Brain pericyte (primary cell): ENCODE measurements at regions not wholly inside any gene's neighbourhood (a gene's known extent, or its start where the extent isn't known, plus 50 kb on each side); places are given as distances from the start of the nearest gene placed in this dataset.

Experiments
- DNase-seq: peaks from one replicate; pipeline ENCODE4 v3.0.0-alpha.2; 2012; ENCODE audit warnings: low read depth, low spot score

DNA sequence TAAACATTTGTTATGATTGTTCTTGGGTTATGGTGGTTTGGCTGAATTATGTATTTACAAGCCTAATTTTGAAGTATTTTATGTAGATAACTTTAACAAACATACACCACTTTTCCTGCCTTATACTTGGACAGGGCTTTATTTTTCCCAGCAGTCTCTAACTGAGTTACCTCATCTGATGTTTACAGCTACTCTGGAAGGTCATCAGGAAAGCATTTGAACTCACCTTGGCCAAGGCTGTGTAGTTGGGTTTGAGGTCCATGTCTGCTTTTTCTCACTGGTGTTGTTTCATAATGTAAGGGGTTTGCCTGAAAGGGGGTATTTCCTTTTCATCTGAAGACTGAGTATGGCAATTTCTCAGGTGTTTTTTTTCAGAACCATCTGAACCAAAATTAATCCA is 193.5 kb downstream of the RWDD3 start:
- no peak for DNase-seq

DNA sequence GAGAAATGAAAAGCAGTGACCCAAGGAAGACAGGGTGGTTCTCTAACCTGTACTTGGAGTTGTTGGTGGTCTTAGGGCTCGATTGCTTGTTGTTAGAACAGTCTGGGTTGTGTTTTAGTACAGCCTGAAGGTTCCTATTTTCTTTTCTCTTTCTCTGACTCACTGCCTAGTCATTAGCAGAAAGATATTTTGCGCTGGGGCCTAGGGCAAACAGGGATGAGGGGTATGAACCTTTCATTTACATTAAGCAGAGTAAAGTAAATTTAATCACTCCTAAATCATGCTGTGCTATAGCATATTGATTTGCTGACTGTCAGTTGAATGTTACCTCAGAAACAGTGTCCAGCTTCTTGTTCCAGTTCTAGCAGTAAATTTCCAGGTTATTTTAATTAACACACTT is 197.2 kb downstream of the RWDD3 start:
- no peak for DNase-seq

DNA sequence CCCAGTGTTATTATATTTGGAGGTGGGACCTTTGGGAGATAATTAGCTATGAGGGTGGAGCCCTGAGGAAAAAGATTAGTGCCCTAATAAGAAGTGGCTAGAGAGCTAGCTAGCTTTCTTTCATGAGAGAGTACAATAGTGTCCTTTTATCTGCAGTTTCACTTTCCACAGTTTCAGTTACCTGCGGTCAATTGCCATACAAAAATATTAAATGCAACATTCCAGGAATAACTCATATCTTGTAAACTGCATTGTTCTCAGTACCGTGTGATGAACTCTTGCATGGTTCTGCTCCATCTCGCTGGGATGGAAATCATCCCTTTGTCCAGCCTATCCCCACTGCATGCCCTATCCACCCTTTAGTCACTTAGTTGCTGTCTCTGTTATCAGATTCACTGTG is 201.6 kb downstream of the RWDD3 start:
- no peak for DNase-seq

DNA sequence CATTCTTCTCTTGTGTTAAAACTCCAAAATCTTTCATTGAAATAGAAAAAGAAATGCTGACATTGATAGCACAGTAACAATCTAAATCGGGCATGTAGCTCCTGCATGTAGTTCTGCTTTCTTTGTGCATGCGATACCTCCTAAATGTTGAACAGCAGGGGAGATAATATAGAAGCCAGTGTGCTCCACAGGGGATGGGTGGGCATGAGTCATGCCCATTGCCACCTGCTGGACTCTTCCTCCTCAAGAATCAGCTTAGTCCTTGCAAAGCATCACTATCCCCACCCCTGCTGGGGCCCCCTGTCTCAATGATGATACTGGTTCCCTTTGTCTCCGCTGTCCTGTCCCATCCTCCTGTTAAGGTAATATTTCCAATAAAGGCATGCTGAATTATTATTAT is 203.0 kb downstream of the RWDD3 start:
- no peak for DNase-seq

DNA sequence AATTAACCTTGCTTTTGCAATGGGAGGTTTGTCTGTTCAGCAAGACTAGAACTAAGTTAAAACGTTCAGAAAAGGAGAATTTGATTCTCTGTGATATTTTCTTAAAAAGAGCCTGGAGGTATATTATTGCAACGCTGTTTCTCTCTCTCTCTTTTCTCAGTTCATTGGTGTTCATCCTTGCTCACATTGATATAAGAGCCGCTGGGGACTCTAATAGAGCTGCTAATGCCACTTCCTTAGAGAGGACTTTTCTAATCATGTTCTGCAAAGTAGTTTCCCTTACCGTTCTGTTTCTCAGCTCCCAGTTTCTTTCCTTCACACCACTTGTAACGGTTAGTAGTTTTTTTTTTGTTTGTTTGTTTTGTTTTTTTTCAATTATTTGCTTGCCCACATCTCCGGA is 203.8 kb downstream of the RWDD3 start:
- no peak for DNase-seq

DNA sequence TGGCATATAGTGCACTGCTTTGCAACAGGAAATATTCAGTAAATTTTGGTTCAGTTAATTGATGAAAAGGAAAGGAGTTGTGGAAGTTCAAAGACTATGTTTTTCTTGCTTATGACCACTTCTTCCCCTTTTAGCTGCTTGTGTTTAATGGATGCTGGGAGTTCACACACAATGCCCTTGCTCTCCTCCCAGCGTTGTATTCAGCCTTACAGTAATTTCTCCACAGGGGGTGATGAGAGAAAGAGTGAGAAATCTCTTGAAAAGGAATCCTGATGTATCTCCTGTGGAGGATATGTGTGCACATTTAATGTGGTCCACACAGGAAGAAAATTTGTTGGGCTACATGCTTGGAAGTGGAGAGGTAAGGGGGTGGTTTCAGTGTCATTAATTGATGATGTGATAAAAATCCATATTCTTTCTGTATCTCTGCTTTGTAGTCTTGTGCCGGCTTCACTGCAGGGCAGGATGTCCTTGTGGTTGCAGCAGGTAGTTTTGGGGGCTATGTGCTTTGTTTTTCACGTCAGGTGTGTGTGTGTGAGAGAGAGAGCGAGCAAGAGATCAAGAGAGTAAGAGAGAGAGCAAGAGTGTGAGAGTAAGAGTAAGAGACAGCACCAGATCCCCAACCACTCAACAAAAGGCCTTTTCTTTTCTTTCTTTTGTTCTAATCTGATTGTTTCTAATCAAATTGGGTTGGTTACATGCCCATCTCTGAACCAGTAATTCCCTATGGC is 204.4 kb downstream of the RWDD3 start:
- DNase-seq: no peak

DNA sequence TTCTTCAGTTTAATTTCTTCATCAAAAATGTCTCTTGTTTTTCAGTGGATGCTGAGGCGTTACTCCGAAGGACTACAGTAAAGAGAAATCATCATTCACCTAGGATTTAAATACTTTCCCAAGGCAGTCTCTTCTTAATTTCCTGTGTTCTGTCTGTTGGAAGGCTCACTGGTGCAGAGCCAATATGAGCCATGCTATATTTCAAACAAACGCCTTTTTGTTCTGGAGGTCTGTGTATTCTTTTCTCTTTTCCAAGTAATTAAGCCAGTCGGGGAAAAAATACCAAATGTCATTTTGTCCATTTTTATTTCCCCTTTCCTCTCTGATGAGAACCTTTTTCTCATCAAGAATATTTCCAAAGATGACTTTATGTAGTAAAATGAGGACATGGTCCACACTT is 206.5 kb downstream of the RWDD3 start:
- DNase-seq: no peak

DNA sequence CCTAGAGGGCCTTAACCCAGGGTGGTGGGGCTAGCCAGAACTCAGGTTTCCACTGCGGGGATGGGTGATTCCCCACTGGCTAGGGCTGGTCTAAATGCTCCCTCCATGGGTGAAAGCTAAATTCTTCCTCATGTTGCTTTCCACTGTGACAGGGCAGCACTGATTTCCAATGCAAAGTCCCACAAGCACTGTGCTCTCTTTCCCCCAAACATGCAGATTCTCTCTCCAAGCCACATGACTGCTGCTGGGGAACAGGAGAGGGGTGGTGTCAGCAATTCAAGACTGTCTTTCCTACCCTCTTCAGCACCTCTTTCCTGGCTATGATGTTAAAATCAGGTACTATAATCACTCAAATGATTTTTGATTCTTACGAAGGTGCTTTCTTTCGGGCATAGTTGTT is 215.5 kb downstream of the RWDD3 start:
- no peak for DNase-seq

DNA sequence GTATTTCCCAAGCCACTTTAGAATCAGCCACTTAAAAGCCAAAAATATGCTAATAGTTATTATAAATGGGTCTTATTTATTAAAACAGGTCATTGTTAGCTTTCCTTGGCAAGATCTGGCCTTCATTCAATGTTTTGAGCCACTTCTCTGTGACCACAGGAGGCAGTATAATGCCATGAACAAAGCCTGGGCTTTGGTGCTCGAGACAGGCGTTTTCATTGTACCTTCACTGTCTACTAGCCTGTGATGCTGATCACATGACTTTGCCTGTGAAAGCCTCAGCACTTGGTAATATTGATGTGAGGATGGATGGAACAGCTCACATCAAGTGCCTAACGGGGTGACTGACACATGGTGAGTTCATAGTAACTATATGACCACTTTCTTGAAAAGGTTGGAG is 217.0 kb downstream of the RWDD3 start:
- no peak for DNase-seq

DNA sequence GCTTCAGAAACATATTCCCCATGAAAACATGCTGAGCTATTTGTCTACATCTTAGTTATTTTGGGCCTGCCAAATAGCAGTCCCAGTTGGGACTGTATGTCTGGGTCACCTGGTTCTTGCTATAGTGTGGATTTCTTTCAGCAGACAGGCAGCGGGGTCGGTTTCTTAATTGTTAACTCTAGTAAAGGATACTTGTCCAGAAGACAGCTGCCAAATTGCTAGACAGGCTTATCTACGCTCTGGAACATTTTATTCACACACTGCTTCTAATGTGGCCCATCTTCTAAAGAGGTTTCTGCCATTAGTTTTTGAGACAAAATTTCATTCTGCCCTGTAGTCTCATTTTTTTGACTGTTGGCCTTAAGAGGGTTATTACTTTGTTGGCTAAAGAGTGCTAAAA is 217.9 kb downstream of the RWDD3 start:
- DNase-seq: no peak

DNA sequence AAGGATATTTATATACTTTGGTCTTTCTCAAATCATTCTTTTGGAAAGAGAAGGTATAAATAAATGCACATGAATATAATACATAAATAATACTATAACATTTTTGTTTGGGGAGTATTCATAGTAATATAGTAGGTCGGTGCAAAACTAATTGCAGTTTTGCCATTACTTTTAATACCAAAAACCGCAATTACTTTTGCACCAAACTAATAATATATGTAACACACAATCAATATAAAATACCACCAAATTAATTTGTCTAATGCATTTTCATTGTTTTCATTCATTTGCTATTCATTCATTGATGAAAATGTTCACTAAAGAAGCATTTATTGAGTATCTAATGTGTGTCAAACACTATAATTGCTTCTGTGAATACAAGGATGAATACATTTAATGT is 219.0 kb downstream of the RWDD3 start:
- DNase-seq: no peak

DNA sequence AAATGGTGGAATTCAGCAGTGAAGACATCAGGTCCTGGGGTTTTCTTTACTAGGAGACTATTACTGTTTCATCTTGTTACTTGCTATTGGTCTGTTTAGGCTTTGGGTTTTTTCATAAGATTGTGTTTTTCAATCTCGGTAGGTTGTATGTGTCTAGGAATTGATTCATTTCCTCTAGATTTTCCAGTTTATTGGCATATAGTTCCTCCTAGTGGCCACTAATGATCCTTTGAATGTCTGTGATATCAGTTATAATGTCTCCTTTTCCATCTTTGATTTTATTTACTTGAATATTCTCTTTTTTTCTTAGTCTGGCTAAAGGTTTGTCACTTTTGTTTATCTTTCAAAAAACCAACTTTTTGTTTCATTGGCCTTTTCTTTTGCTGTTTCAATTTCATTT is 233.0 kb downstream of the RWDD3 start:
- no peak for DNase-seq

DNA sequence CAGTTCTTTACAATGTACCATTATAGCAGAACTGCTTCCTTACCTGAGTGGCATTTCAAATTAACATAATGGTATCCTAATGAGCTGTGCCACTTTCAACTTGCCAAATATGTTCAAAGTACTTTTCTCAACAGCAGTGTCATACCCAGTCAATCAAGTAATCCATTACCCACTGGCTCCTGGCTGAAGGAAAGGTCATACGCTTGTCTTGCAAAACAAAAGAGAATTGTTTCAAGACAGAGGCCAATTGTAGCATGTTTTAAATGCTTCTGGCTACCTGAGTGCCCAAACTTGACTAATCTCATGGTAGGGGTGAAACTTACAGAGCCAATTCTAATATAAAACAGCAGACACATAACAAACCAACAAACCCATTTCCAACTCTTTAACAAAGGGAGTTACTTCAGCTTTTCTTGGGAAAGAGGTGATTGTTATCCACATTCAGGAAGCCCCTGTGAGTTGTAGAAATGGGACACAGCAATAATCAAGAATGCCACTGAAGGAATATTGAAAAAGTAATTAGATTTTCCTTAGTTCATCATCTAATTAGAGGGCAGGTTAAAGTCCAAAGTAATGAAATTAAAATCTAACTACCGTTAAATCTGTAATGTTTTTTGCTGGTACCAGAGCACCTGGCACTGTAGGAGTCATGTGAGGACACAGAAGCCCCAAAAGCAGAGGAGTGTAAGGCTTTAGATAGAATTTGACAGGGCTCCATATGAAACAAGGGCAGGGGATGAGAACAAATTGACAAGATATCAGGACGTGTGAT is 241.9 kb downstream of the RWDD3 start:
- DNase-seq: no peak

DNA sequence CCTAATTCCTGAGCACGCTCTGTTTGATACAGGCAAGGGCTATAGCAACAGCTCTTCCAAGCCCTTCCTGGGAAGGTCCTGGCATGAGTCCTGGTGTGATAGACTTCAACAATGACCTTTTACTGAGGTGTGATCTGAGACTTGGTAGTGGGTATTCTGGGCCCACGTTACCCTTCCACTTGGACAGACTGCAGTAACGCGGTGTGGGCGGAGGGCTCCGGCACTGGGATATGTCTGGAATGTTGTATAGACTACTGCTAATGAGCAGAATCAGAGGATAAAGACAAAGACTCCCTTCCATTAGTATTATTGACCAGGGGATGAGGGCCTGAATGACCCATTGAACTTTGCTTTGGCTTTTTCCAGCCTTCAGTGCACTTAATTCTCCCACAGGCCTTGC is 262.3 kb downstream of the RWDD3 start:
- no peak for DNase-seq

DNA sequence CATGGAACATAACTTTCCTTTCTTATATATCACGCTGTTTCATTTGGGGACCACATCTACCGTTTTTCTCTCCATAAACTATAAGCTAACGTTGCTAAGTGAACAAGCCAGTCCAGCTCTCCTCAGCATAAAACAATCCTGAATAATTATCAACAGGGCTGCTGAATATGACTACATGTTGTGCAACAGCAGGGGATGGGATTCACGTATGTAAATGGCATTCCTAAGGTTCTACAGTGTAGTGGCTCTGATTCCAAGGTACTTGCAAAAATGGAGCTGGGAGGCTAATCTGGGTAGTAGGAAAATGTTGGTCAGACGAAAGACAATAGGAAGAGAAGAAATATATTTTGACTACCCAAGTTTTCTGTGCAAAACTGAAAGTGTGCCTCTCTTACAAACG is 262.8 kb downstream of the RWDD3 start:
- DNase-seq: no peak

DNA sequence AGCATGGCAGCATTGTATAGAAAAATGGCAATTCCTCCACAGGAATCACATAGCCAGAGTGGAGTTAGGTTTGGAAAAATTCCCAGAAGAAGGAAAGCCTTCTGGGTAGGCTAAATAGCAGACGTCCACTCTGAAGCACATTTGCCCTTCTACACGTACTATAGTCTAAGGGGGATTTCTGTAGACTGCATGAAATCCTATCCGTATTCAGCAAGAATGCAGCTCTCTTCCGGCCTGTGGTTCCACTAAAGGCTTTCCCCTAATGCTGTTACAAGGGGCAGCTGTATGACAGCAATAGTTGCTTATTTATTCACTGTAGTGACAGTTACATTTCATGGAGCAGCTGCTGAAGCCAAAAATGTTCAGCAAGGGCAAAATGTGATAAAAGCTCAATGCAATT is 263.6 kb downstream of the RWDD3 start:
- DNase-seq: no peak

DNA sequence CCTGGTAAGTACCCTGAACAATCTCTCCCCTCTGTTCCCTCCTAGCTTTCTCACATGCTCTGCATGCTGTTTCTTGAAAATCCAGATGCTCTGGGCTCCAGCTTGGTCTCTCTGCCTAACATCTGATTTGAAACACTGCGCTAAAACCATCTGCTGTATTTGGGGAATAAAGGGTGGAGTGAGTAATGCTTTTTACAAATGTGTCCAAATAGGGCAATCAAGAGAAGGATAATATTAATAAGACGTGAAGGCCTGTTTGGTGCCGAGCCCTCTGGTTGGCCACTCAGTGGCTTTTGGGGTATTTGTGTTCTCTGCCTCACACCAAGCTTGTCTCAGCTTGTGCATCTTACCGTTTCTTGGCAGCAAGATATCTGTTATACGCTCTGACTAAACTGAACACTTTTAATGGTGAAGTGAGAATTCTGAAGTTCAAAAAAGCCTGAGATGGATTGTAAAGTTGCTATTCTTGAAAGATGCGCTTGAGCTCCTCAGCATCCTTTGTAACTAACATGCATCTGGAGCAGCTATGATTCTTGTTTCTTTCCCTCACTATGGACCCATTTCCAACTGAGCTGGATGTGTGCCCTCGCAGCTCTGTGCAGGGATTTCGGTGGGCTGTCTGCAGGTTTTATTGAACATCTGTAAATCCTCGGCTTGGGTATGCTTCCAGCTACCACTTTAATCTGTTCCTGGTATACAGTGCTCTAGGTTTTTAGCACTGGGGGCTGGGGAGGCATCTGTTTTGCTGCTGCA is 269.4 kb downstream of the RWDD3 start:
- DNase-seq: no peak

DNA sequence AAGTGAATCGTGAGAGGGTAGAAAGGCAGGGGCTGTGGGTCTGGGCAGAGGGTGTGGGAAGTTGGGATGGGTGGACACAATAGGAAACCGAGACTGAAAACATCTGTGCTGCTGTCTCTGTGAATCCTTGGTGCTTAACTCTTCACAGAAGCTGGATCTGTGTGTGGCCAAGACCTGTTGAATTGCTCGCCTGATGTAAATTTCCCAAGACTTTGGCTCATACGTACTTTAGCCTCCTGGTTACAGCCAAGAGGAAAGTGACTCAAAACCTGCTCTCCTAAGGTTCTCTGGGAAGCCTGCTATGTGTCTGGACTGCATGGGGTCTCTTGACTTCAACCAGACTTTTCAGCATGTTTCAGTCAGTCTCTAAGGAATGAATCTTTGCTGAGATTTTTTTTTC is 270.3 kb downstream of the RWDD3 start:
- DNase-seq: no peak

DNA sequence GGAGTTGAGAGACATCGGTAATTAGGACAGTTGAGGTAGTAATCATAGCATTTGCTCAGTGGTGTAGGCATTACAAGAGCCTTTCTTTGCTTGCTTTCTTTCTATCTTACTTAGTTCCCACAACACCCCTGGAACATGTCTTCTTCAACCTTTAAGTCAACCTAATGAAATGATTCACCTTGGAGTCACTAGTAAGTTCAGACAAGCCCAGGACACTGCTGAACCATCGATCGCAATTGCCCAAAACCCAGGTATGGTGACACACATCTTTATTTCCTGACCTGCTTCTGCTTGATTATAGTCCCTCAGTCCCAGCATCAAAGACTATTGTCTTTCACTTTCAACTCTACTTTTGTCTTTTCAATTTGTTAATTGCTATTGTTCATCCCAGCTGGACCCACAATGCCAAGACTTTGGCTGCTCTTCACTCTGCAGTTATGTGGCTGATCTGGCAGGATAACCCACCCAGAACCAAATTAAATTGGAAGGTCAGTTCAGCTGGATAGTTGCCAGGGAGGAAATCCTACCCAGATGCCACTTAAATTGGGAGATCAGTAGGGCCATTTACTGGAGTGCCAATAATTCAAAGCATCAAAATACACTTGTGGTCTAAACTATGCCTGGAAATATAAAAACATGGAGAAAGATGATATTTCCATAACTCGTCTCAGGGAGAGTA is 272.9 kb downstream of the RWDD3 start:
- no peak for DNase-seq

DNA sequence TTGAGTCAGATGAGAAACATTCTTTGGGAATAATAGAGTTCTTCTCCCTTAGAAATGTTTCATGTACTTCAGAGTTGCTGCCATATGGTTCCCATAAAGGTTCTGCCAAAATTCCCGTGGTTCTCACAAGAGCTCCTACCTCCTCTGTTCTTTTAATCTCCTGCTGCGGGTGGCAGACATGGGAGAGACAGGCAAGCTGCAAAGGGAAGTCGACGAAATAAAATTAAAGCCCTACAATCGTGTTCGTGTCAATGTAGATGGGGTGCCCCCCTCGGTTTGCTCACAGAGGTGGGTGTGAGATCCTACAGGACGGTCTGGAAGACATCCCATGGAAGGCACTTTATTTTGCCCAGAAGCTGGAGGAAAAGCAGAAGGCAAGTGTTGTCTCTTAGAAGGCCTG is 276.0 kb downstream of the RWDD3 start:
- no peak for DNase-seq

DNA sequence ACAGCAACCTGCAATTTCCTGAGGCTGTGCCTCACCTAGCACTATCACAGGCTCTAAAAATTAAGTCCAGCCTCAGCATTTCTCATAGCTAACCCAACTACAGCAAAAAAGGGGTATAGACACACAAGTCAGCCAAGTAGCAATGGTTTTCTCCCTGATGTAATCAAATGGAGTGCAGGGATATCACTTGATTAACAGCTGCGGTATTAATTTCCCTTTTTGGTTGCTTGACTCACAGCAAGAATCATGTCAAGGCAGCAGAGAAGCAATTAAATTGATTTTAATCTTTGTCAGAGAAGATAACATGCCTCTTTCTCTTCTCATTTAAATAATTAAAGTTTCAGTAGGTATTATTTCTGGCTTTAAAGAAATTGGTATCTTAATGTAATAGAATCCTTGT is 278.9 kb downstream of the RWDD3 start:
- DNase-seq: no peak

DNA sequence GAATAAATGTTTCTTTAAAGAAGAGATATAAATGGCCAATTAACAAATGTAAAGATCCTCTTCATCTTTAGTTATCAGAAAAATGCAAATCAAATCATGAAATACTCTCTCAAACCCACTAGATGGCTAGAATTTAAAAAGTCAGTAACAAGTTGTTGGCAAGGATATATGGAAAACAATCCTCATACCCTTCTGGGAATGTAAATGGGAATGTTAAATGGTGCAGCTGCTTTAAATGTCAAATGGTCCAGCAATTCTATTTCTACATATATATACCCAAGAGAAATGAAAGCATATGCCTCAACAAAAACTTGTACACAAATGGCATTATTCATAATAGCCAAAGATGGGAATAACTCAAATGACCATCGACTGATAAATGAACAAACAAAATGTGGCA is 283.5 kb downstream of the RWDD3 start:
- no peak for DNase-seq
